SK-N-SH (cell line): ENCODE measurements at regions not wholly inside any gene's neighbourhood (a gene's known extent, or its start where the extent isn't known, plus 50 kb on each side); places are given as distances from the start of the nearest gene placed in this dataset.

ENCODE experiments used
- CTCF ChIA-PET: fragments of 300-600, 350-600 bp; formaldehyde crosslinking; extraction: SDS; loops from one replicate; lab custom pipeline; 2021; lab: Yijun Ruan, JAX
- POLR2A ChIA-PET: fragments of 350-600 bp; sonication (Branson Sonifier 250); formaldehyde crosslinking; extraction: SDS; loops from one replicate; lab custom pipeline; 2020; ENCODE audit warnings: antibody characterized with exemption, inconsistent platforms; lab: Yijun Ruan, JAX
- DNase-seq: peaks from one replicate; pipeline ENCODE4 v3.0.0; 2012
- H2AFZ ChIP-seq: fragments of 200-600 bp; sonication (generic); 2 replicates; pipeline ENCODE4 v1.8.1; 2016; ENCODE audit warnings: antibody characterized with exemption, mild to moderate bottlenecking, low read depth
- H3F3A ChIP-seq: fragments of 200-600 bp; sonication (generic); replicated peaks from 2 replicates; pipeline ENCODE3; 2016; ENCODE audit warnings: antibody characterized with exemption, mild to moderate bottlenecking; ENCODE audit not compliant: insufficient read depth
- H3K27ac ChIP-seq, 2 experiments: fragments of 200-500 bp in 1 of 2; fragments of 200-600 bp in 1 of 2; sonication (Bioruptor generic) in 1 of 2; sonication (generic), shearing (Covaris generic) in 1 of 2; 2 replicates each; pipeline versions ENCODE4 v1.5.1 to v1.6.1; 2014 to 2016; ENCODE audit warnings: low read depth in 2 of 2, inconsistent platforms in 1 of 2, low read length in 1 of 2, mild to moderate bottlenecking in 1 of 2, mixed read lengths in 1 of 2
- H3K27me3 ChIP-seq: fragments of 200-600 bp; sonication (generic), shearing (Covaris generic); 2 replicates; pipeline ENCODE4 v1.6.1; 2016; ENCODE audit warnings: mixed run types; ENCODE audit not compliant: insufficient read depth
- H3K36me3 ChIP-seq, 2 experiments: fragments of 200-500 bp in 1 of 2; fragments of 200-600 bp in 1 of 2; sonication (Bioruptor generic) in 1 of 2; sonication (generic) in 1 of 2; replicated peaks in 1 of 2; 2 replicates each; pipeline versions ENCODE3 to v1.5.1; 2014 to 2016; ENCODE audit warnings: low read length in 1 of 2, mild to moderate bottlenecking in 1 of 2; ENCODE audit not compliant: insufficient read depth in 2 of 2, control insufficient read depth in 1 of 2
- H3K4me1 ChIP-seq, 2 experiments: fragments of 200-500 bp in 1 of 2; fragments of 200-600 bp in 1 of 2; sonication (Bioruptor generic) in 1 of 2; sonication (generic), shearing (Covaris generic) in 1 of 2; 2 replicates each; pipeline versions ENCODE4 v1.5.1 to v1.6.1; 2014 to 2016; ENCODE audit warnings: low read depth in 1 of 2, low read length in 1 of 2, mixed run types in 1 of 2; ENCODE audit not compliant: insufficient read depth in 2 of 2, control insufficient read depth in 1 of 2
- H3K4me2 ChIP-seq: fragments of 200-600 bp; sonication (generic), shearing (Covaris generic); 2 replicates; pipeline ENCODE4 v1.6.1; 2017; ENCODE audit warnings: mixed run types
- H3K4me3 ChIP-seq, 2 experiments: fragments of 200-500 bp in 1 of 2; fragments of 200-600 bp in 1 of 2; sonication (Bioruptor generic) in 1 of 2; sonication (generic), shearing (Covaris generic) in 1 of 2; 2 replicates each; pipeline versions ENCODE4 v1.5.1 to v1.8.1; 2014 to 2016; ENCODE audit warnings: low read depth in 2 of 2, inconsistent platforms in 1 of 2, low read length in 1 of 2, mild to moderate bottlenecking in 1 of 2, mixed read lengths in 1 of 2, moderate library complexity in 1 of 2
- H3K79me2 ChIP-seq: fragments of 200-600 bp; sonication (generic); 2 replicates; pipeline ENCODE4 v1.8.1; 2017; ENCODE audit warnings: mild to moderate bottlenecking; ENCODE audit not compliant: insufficient read depth
- H3K9ac ChIP-seq: fragments of 200-600 bp; sonication (generic); 2 replicates; pipeline ENCODE4 v1.6.1; 2017; ENCODE audit warnings: mixed run types
- H3K9me2 ChIP-seq: fragments of 200-600 bp; sonication (generic); 2 replicates; pipeline ENCODE4 v1.6.1; 2017; ENCODE audit warnings: mixed run types
- H3K9me3 ChIP-seq: fragments of 200-600 bp; sonication (generic); 2 replicates; pipeline ENCODE4 v1.6.1; 2017; ENCODE audit warnings: mixed run types, mild to moderate bottlenecking, moderate library complexity
- H4K20me1 ChIP-seq: fragments of 200-600 bp; sonication (generic); 2 replicates; pipeline ENCODE4 v1.6.1; 2017; ENCODE audit warnings: mild to moderate bottlenecking, mixed run types; ENCODE audit not compliant: insufficient read depth
- CHD2 ChIP-seq: fragments of 150-350 bp; IDR thresholded peaks from 2 replicates; pipeline ENCODE4 v1.6.1; 2018; ENCODE audit warnings: low read length; ENCODE audit not compliant: partially characterized antibody
- EP300 ChIP-seq, 2 experiments: IDR thresholded peaks; 2 replicates each; pipeline versions ENCODE4 v1.4.0 to v1.6.1; 2012; ENCODE audit warnings: borderline replicate concordance in 1 of 2, low read depth in 1 of 2, low read length in 1 of 2
- FOSL2 ChIP-seq: IDR thresholded peaks from 2 replicates; pipeline ENCODE4 v1.4.0; 2012; ENCODE audit warnings: low read depth, mild to moderate bottlenecking, moderate library complexity, borderline replicate concordance
- FOXJ3 ChIP-seq: sonication (generic); formaldehyde crosslinking; IDR thresholded peaks from 2 replicates; pipeline ENCODE4 v1.5.1; 2020; ENCODE audit warnings: mild to moderate bottlenecking, missing genetic modification reagents
- JUND ChIP-seq: IDR thresholded peaks from 2 replicates; pipeline ENCODE4 v1.4.0; 2012
- PBX3 ChIP-seq: IDR thresholded peaks from 2 replicates; pipeline ENCODE4; 2012
- RXRA ChIP-seq: IDR thresholded peaks from 2 replicates; pipeline ENCODE4 v1.4.0; 2012; ENCODE audit warnings: low read depth, mild to moderate bottlenecking, borderline replicate concordance
- SIN3A ChIP-seq: IDR thresholded peaks from 2 replicates; pipeline ENCODE4 v1.6.1; 2012; ENCODE audit warnings: low read depth, mild to moderate bottlenecking, low read length, moderate library complexity, borderline replicate concordance
- TAF1 ChIP-seq: IDR thresholded peaks from 2 replicates; pipeline ENCODE4 v1.6.1; 2012; ENCODE audit warnings: low read depth, mild to moderate bottlenecking, low read length, moderate library complexity, borderline replicate concordance
- TCF12 ChIP-seq: IDR thresholded peaks from 2 replicates; pipeline ENCODE4 v1.4.0; 2012
- USF2 ChIP-seq: fragments of 150-350 bp; IDR thresholded peaks from 2 replicates; pipeline ENCODE4 v1.6.1; 2017; ENCODE audit warnings: antibody characterized with exemption, low read length, low read depth, borderline replicate concordance
- WGBS: methylation state at CpG from one replicate; pipeline ENCODE4 v1.1.6; 2017; ENCODE audit warnings: low lambda C conversion rate; 5-methylcytosine and 5-hydroxymethylcytosine counted together
- TF ChIP-seq, protein P1 (sequence below): IDR thresholded peaks from 2 replicates; pipeline ENCODE4 v1.4.0; 2012; ENCODE audit warnings: low read depth, borderline replicate concordance
- TF ChIP-seq, protein P2 (sequence below): fragments of 200-600 bp; sonication (generic); IDR thresholded peaks from 2 replicates; pipeline ENCODE4 v1.6.1; 2017; ENCODE audit warnings: antibody characterized with exemption, mild to moderate bottlenecking, moderate library complexity
- TF ChIP-seq, protein P3 (sequence below): fragments of 150-350 bp; IDR thresholded peaks from 2 replicates; pipeline ENCODE4 v1.6.1; 2016; ENCODE audit warnings: mild to moderate bottlenecking, low read depth, low read length
- TF ChIP-seq, protein P4 (sequence below): IDR thresholded peaks from 2 replicates; pipeline ENCODE4 v1.6.1; 2012; ENCODE audit warnings: mild to moderate bottlenecking, low read depth, low read length, moderate library complexity

DNA sequence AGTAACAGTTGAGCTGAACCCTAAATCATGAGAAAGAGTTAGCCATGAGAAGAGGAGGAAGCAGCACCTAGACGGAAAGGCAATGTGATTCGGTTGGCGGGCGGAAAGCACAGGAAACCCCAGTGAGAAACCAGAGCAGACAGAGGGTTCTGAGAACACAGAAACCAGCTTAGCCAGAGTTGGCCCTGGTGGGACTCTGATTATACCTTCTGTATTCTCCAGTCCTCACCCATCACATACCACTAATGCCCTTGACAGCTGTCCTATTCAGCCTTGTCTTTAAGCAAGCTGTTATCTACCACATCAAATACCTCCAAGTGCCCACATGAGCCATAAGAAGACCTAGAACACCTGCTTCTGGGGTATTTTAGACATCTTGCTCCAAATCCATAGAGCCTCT is 58.9 kb upstream of the LRRC1 start (continued):
- TF ChIP-seq, protein P1, sequence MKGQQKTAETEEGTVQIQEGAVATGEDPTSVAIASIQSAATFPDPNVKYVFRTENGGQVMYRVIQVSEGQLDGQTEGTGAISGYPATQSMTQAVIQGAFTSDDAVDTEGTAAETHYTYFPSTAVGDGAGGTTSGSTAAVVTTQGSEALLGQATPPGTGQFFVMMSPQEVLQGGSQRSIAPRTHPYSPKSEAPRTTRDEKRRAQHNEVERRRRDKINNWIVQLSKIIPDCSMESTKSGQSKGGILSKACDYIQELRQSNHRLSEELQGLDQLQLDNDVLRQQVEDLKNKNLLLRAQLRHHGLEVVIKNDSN, result no peak
- no peak for TF ChIP-seq JUND
- no peak for TF ChIP-seq EP300 (IDR thresholded peaks at IDR 0.05; ENCODE audit: borderline replicate concordance in 1 of 2, low read depth in 1 of 2, low read length in 1 of 2)
- TF ChIP-seq, protein P2, sequence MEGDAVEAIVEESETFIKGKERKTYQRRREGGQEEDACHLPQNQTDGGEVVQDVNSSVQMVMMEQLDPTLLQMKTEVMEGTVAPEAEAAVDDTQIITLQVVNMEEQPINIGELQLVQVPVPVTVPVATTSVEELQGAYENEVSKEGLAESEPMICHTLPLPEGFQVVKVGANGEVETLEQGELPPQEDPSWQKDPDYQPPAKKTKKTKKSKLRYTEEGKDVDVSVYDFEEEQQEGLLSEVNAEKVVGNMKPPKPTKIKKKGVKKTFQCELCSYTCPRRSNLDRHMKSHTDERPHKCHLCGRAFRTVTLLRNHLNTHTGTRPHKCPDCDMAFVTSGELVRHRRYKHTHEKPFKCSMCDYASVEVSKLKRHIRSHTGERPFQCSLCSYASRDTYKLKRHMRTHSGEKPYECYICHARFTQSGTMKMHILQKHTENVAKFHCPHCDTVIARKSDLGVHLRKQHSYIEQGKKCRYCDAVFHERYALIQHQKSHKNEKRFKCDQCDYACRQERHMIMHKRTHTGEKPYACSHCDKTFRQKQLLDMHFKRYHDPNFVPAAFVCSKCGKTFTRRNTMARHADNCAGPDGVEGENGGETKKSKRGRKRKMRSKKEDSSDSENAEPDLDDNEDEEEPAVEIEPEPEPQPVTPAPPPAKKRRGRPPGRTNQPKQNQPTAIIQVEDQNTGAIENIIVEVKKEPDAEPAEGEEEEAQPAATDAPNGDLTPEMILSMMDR, result no peak
- TF ChIP-seq TAF1, result no peak
- TF ChIP-seq CHD2, result no peak

- CTCF ChIA-PET, result interaction anchor here (0.8 to 2.4 kb wide), 7 partner anchors 9 to 249 kb away, joined by 4 to 23 read pairs (median 4); no protein-coding TSS in a partner anchor
- H2AFZ ChIP-seq, result peak overlapping the region; percentile 34; the same call in 1 of the 2 replicates
- H3K4me3 ChIP-seq, result peak overlapping the region in 1 of 2 experiments; percentile 14; a peak in 1 of 4 replicates
- 16% methylated on average over 13 of the region's 13 CpGs for WGBS
- H3K9ac ChIP-seq, result no peak overlapping the region
- H3K4me2 ChIP-seq, result 0 out of 2 replicates have a peak overlapping the region, but pooled peaks have one; percentile 4
- no peaks in the 10 kb centered on the region for H3K36me3 ChIP-seq
- no peaks in the 10 kb centered on the region for H3K9me2 ChIP-seq
- H3K27ac ChIP-seq, result peak overlapping the region; percentile 1 to 28; a peak in 1 of 4 replicates
- H3K79me2 ChIP-seq, result no peaks in the 10 kb centered on the region
- no peaks in the 10 kb centered on the region for H3K27me3 ChIP-seq
- no peaks in the 10 kb centered on the region for H4K20me1 ChIP-seq
- H3K4me1 ChIP-seq, result no peaks in the 10 kb centered on the region; a peak in 2 of 4 replicates
- no peaks in the 10 kb centered on the region for H3K9me3 ChIP-seq
- peak; percentile 9 for DNase-seq
- peaks cover 7% of the 10 kb centered on the region for H3F3A ChIP-seq
- POLR2A ChIA-PET, result no interaction called here
- TF ChIP-seq, protein P3, sequence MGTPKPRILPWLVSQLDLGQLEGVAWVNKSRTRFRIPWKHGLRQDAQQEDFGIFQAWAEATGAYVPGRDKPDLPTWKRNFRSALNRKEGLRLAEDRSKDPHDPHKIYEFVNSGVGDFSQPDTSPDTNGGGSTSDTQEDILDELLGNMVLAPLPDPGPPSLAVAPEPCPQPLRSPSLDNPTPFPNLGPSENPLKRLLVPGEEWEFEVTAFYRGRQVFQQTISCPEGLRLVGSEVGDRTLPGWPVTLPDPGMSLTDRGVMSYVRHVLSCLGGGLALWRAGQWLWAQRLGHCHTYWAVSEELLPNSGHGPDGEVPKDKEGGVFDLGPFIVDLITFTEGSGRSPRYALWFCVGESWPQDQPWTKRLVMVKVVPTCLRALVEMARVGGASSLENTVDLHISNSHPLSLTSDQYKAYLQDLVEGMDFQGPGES, result no peak
- TF ChIP-seq, protein P2, result peak; percentile 46
- TF ChIP-seq SIN3A (no peak), TAF1 (no peak), PBX3 (no peak), RXRA (no peak), FOSL2 (peak; percentile 67; the same call in 1 of the 2 replicates), FOXJ3 (no peak), TCF12 (peak; percentile 52), EP300 (IDR thresholded peaks at IDR 0.05; ENCODE audit: borderline replicate concordance in 1 of 2, low read depth in 1 of 2, low read length in 1 of 2) (0 out of 4 replicates have a peak, but pooled peaks of 1 of the 2 experiments have one; percentile 17), USF2 (no peak)
- TF ChIP-seq, protein P4, sequence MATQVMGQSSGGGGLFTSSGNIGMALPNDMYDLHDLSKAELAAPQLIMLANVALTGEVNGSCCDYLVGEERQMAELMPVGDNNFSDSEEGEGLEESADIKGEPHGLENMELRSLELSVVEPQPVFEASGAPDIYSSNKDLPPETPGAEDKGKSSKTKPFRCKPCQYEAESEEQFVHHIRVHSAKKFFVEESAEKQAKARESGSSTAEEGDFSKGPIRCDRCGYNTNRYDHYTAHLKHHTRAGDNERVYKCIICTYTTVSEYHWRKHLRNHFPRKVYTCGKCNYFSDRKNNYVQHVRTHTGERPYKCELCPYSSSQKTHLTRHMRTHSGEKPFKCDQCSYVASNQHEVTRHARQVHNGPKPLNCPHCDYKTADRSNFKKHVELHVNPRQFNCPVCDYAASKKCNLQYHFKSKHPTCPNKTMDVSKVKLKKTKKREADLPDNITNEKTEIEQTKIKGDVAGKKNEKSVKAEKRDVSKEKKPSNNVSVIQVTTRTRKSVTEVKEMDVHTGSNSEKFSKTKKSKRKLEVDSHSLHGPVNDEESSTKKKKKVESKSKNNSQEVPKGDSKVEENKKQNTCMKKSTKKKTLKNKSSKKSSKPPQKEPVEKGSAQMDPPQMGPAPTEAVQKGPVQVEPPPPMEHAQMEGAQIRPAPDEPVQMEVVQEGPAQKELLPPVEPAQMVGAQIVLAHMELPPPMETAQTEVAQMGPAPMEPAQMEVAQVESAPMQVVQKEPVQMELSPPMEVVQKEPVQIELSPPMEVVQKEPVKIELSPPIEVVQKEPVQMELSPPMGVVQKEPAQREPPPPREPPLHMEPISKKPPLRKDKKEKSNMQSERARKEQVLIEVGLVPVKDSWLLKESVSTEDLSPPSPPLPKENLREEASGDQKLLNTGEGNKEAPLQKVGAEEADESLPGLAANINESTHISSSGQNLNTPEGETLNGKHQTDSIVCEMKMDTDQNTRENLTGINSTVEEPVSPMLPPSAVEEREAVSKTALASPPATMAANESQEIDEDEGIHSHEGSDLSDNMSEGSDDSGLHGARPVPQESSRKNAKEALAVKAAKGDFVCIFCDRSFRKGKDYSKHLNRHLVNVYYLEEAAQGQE, result no peak
Observed at GRCh38 chr6:53734473-53735299, 60.1 kb upstream of the LRRC1 start.
